ENCODE measurements at regions not wholly inside any gene's neighbourhood (a gene's known extent, or its start where the extent isn't known, plus 50 kb on each side); places are given as distances from the start of the nearest gene placed in this dataset.

- no peak overlapping the region for H3K4me3 ChIP-seq (ENCODE audit: low read depth, low read length)
- no peak for TF ChIP-seq CTCF (IDR thresholded peaks at IDR 0.05; ENCODE audit: insufficient read depth, low read depth, low read length)
- DNase-seq (ENCODE audit: low read depth), result no peak
Measured at GRCh38 chr14:42475289-42475688, 868.6 kb downstream of the LRFN5 start.

- TF ChIP-seq CTCF (IDR thresholded peaks at IDR 0.05; ENCODE audit: insufficient read depth, low read depth, low read length), result no peak
- no peak overlapping the region for H3K4me3 ChIP-seq (ENCODE audit: low read depth, low read length)
- DNase-seq (ENCODE audit: low read depth), result no peak
Measured at GRCh38 chr14:42470427-42470719, 863.7 kb downstream of the LRFN5 start.

- TF ChIP-seq CTCF (IDR thresholded peaks at IDR 0.05; ENCODE audit: insufficient read depth, low read depth, low read length), result no peak
- H3K4me3 ChIP-seq (ENCODE audit: low read depth, low read length), result no peak overlapping the region
- no peak for DNase-seq (ENCODE audit: low read depth)
Measured at GRCh38 chr14:42469637-42470426, 863.2 kb downstream of the LRFN5 start.

GRCh38 chr14:42460673-42461072, 854.0 kb downstream of the LRFN5 start:
- no peak overlapping the region for H3K4me3 ChIP-seq (ENCODE audit: low read depth, low read length)
- TF ChIP-seq CTCF (IDR thresholded peaks at IDR 0.05; ENCODE audit: insufficient read depth, low read depth, low read length), result no peak
- no peak for DNase-seq (ENCODE audit: low read depth)

- TF ChIP-seq CTCF (IDR thresholded peaks at IDR 0.05; ENCODE audit: insufficient read depth, low read depth, low read length), result no peak
- no peak for DNase-seq (ENCODE audit: low read depth)
- H3K4me3 ChIP-seq (ENCODE audit: low read depth, low read length), result no peak overlapping the region
Measured at GRCh38 chr14:42459171-42459685, 852.6 kb downstream of the LRFN5 start.

GRCh38 chr14:42441615-42442014, 834.9 kb downstream of the LRFN5 start:
- no peak for TF ChIP-seq CTCF (IDR thresholded peaks at IDR 0.05; ENCODE audit: insufficient read depth, low read depth, low read length)
- no peak for DNase-seq (ENCODE audit: low read depth)
- no peak overlapping the region for H3K4me3 ChIP-seq (ENCODE audit: low read depth, low read length)

- no peak for DNase-seq (ENCODE audit: low read depth)
- TF ChIP-seq CTCF (IDR thresholded peaks at IDR 0.05; ENCODE audit: insufficient read depth, low read depth, low read length), result no peak
- H3K4me3 ChIP-seq (ENCODE audit: low read depth, low read length), result no peak overlapping the region
Measured at GRCh38 chr14:42437809-42438208, 831.1 kb downstream of the LRFN5 start.

Measured in fibroblast of villous mesenchyme (primary cell).